Activated CD8-positive, alpha-beta T cell treated with anti-CD3 and anti-CD28 coated beads for 36 hours (primary cell): ENCODE measurements at regions not wholly inside any gene's neighbourhood (a gene's known extent, or its start where the extent isn't known, plus 50 kb on each side); places are given as distances from the start of the nearest gene placed in this dataset.

Experiments used
- ATAC-seq: fragments of 200-7000 bp; cut with Tn5 transposase; one replicate; pipeline ENCODE4 v1.10.0; 2021; ENCODE audit warnings: mild to moderate bottlenecking, moderate library complexity
- CTCF ChIA-PET: fragments of 350-600 bp; sonication (Branson Sonifier 250); formaldehyde crosslinking; loops from one replicate; lab custom pipeline; 2021; ENCODE audit warnings: antibody characterized with exemption; lab: Charles Lee
- POLR2A ChIA-PET: fragments of 350-600 bp; sonication (Branson Sonifier 250); formaldehyde crosslinking; loops from one replicate; lab custom pipeline; 2021; ENCODE audit warnings: antibody characterized with exemption; lab: Charles Lee
- DNase-seq: peaks from one replicate; pipeline ENCODE4 v3.0.0-alpha.2; 2020
- H3K27ac Mint-ChIP-seq: one replicate; pipeline ENCODE4 v1.8.0; 2021; ENCODE audit warnings: mild to moderate bottlenecking, mixed read lengths
- H3K27me3 Mint-ChIP-seq: one replicate; pipeline ENCODE4 v1.8.0; 2021; ENCODE audit warnings: mixed read lengths
- H3K36me3 Mint-ChIP-seq: one replicate; pipeline ENCODE4 v1.8.0; 2021; ENCODE audit warnings: low read depth, mixed read lengths
- H3K4me1 Mint-ChIP-seq: one replicate; pipeline ENCODE4 v1.8.0; 2021; ENCODE audit warnings: low read depth, mixed read lengths
- H3K4me3 Mint-ChIP-seq: one replicate; pipeline ENCODE4 v1.8.0; 2021; ENCODE audit warnings: mild to moderate bottlenecking, moderate library complexity, mixed read lengths
- H3K9me3 Mint-ChIP-seq: one replicate; pipeline ENCODE4 v1.8.0; 2021; ENCODE audit warnings: mixed read lengths
- CTCF ChIP-seq: fragments of 200-600 bp; IDR thresholded peaks from one replicate; pipeline ENCODE4 v1.8.0; 2022; ENCODE audit warnings: antibody characterized with exemption, mild to moderate bottlenecking
- intact Hi-C: fragments of 100-400 bp; cut with micrococcal nuclease; formaldehyde crosslinking; loops from one replicate; pipeline ENCODE4 v1.10.0; 2022

- H3K9me3 Mint-ChIP-seq: peaks cover 8% of the 10 kb centered on the region
- no peak for TF ChIP-seq CTCF
- H3K4me3 Mint-ChIP-seq: no peak overlapping the region
- no peaks in the 10 kb centered on the region for H3K27me3 Mint-ChIP-seq
- no peak overlapping the region for H3K27ac Mint-ChIP-seq
- intact Hi-C loops: no loop called here
- no peak for DNase-seq
- no peaks in the 10 kb centered on the region for H3K4me1 Mint-ChIP-seq
- CTCF ChIA-PET: no interaction called here
- ATAC-seq: no peak
- POLR2A ChIA-PET: no interaction called here
- H3K36me3 Mint-ChIP-seq: no peaks in the 10 kb centered on the region
Observed at GRCh38 chr3:35498506-35499210, 140.7 kb upstream of the ARPP21 start.

- DNase-seq (no peak), ATAC-seq (no peak)
- ChIA-PET POLR2A (interaction anchor here (0.5 kb wide), 1 partner anchor 13 kb away, joined by 3 read pairs; no protein-coding TSS in a partner anchor), CTCF (no interaction called here)
- H3K4me1 Mint-ChIP-seq: no peaks in the 10 kb centered on the region
- H3K4me3 Mint-ChIP-seq: no peak overlapping the region
- TF ChIP-seq CTCF: no peak
- no peaks in the 10 kb centered on the region for H3K27me3 Mint-ChIP-seq
- peaks cover 8% of the 10 kb centered on the region for H3K9me3 Mint-ChIP-seq
- intact Hi-C loops: no loop called here
- H3K36me3 Mint-ChIP-seq: no peaks in the 10 kb centered on the region
- H3K27ac Mint-ChIP-seq: no peak overlapping the region
Observed at GRCh38 chr3:35500641-35501350, 138.5 kb upstream of the ARPP21 start.

- TF ChIP-seq CTCF: no peak
- intact Hi-C loops: no loop called here
- DNase-seq (no peak), ATAC-seq (no peak)
- Mint-ChIP-seq H3K9me3 (peaks cover 8% of the 10 kb centered on the region), H3K4me1 (no peaks in the 10 kb centered on the region), H3K27me3 (no peaks in the 10 kb centered on the region), H3K4me3 (no peak overlapping the region), H3K36me3 (no peaks in the 10 kb centered on the region), H3K27ac (no peak overlapping the region)
- ChIA-PET POLR2A (no interaction called here), CTCF (no interaction called here)
Observed at GRCh38 chr3:35502699-35503098, 136.6 kb upstream of the ARPP21 start.

- H3K4me3 Mint-ChIP-seq: no peak overlapping the region
- no peak for ATAC-seq
- POLR2A ChIA-PET: no interaction called here
- no peaks in the 10 kb centered on the region for H3K27me3 Mint-ChIP-seq
- no peak for TF ChIP-seq CTCF
- peaks cover 2% of the 10 kb centered on the region for H3K9me3 Mint-ChIP-seq
- intact Hi-C loops: no loop called here
- CTCF ChIA-PET: no interaction called here
- no peak for DNase-seq
- H3K36me3 Mint-ChIP-seq: no peaks in the 10 kb centered on the region
- H3K4me1 Mint-ChIP-seq: no peaks in the 10 kb centered on the region
- no peak overlapping the region for H3K27ac Mint-ChIP-seq
Observed at GRCh38 chr3:35505181-35505580, 134.1 kb upstream of the ARPP21 start.

GRCh38 chr3:35505772-35506171 lies 133.6 kb upstream of the ARPP21 start:
- Mint-ChIP-seq H3K36me3 (no peaks in the 10 kb centered on the region), H3K4me3 (no peak overlapping the region), H3K27ac (no peak overlapping the region), H3K4me1 (no peaks in the 10 kb centered on the region), H3K9me3 (peaks cover 2% of the 10 kb centered on the region), H3K27me3 (no peaks in the 10 kb centered on the region)
- no peak for TF ChIP-seq CTCF
- POLR2A ChIA-PET: no interaction called here
- CTCF ChIA-PET: no interaction called here
- no peak for ATAC-seq
- intact Hi-C loops: no loop called here
- DNase-seq: no peak
